Spleen (tissue), 7 donors: ENCODE measurements at regions not wholly inside any gene's neighbourhood (a gene's known extent, or its start where the extent isn't known, plus 50 kb on each side); places are given as distances from the start of the nearest gene placed in this dataset.

Source experiments
- POLR2A ChIP-seq, 3 donors: fragments of 450-650 bp; IDR thresholded peaks; one replicate each; pipeline ENCODE4 v1.5.1; 2017; ENCODE audit warnings: antibody characterized with exemption in 3 of 3, mild to moderate bottlenecking in 1 of 3
- POLR2AphosphoS5 ChIP-seq, 3 donors: sonication (generic); formaldehyde crosslinking; IDR thresholded peaks; one replicate each; pipeline ENCODE4 v1.5.1; 2017; ENCODE audit warnings: antibody characterized with exemption in 3 of 3
- TF ChIP-seq, protein P1 (sequence below), 11 experiments: fragments of 200-600 bp in 7 of 11; fragments of 450-650 bp in 4 of 11; sonication (generic) in 4 of 11; IDR thresholded peaks in 8 of 11; conservative IDR thresholded peaks in 3 of 11; 1 replicate in 7 of 11; 2 replicates in 4 of 11; pipeline versions ENCODE4 v1.4.0 to v1.8.0; 2016 to 2021; ENCODE audit warnings: antibody characterized with exemption in 11 of 11, inconsistent platforms in 4 of 11, mild to moderate bottlenecking in 1 of 11
- donor health status: DM: no; HTN: no; CAD: no; lungs with moderate emphysema.
- donor health status: DM: no; HTN: no; CAD: no.
- donor health status: DM: no; HTN: no; CAD: no.

DNA sequence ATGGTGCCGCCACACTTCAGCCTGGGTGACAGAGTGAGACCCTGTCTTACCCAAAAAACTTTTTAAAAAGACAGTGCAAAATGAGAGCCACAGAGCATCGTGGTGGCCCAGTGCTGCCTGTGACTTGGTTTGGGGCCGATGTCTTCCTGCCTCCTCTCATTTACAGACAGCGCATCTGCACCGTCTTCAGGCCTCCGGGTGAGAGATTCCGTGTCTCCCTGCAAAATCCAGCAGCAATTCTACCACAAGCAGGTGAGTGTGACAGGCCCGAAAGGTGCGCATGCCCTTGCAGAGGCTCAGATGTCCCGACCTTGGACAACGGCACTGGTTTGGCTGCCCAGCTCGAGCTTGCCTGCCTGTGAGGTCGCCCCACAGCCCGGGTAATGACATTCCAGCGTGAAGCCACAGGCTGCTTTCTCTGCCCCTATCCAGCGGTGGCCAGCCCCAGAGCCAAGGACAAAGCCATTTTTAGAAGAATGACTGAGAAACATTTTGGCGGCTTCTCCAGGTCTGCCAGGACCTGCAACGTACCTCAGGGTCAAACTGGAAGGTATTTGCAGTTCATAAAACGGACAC, 70.3 kb upstream of the RFLNA start:
- TF ChIP-seq POLR2A (IDR thresholded peaks at IDR 0.05) (no peak), POLR2AphosphoS5 (IDR thresholded peaks at IDR 0.05) (no peak)
- TF ChIP-seq, protein P1, sequence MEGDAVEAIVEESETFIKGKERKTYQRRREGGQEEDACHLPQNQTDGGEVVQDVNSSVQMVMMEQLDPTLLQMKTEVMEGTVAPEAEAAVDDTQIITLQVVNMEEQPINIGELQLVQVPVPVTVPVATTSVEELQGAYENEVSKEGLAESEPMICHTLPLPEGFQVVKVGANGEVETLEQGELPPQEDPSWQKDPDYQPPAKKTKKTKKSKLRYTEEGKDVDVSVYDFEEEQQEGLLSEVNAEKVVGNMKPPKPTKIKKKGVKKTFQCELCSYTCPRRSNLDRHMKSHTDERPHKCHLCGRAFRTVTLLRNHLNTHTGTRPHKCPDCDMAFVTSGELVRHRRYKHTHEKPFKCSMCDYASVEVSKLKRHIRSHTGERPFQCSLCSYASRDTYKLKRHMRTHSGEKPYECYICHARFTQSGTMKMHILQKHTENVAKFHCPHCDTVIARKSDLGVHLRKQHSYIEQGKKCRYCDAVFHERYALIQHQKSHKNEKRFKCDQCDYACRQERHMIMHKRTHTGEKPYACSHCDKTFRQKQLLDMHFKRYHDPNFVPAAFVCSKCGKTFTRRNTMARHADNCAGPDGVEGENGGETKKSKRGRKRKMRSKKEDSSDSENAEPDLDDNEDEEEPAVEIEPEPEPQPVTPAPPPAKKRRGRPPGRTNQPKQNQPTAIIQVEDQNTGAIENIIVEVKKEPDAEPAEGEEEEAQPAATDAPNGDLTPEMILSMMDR (IDR thresholded peaks at IDR 0.05 in 8 of 11, conservative IDR thresholded peaks at IDR 0.05 in 3 of 11) = no peak
